HepG2 (cell line): ENCODE measurements at regions not wholly inside any gene's neighbourhood (a gene's known extent, or its start where the extent isn't known, plus 50 kb on each side); places are given as distances from the start of the nearest gene placed in this dataset.

Experiments used
- ATAC-seq: fragments of 200-7000 bp; cut with Tn5 transposase; 3 replicates; pipeline ENCODE4 v1.9.1; 2020; ENCODE audit warnings: mild to moderate bottlenecking, moderate library complexity
- BruUV-seq: library from RNA; stranded (reverse); fragments of 400-500 nt; replicated peaks from 2 replicates; lab custom pipeline; 2021; lab: Mats Ljungman, UMichigan
- CTCF ChIA-PET: fragments of 300-600 bp; formaldehyde crosslinking; extraction: SDS; loops from one replicate; lab custom pipeline; 2021; ENCODE audit warnings: low total read pairs, inconsistent platforms, low intra/inter-chr PET ratio; lab: Yijun Ruan, JAX
- POLR2A ChIA-PET: fragments of 350-600 bp; sonication (Branson Sonifier 250); formaldehyde crosslinking; loops from one replicate; lab custom pipeline; 2020; ENCODE audit warnings: antibody characterized with exemption, inconsistent platforms; lab: Yijun Ruan, JAX
- DNase-seq: peaks from one replicate; pipeline ENCODE4 v3.0.0-alpha.2; 2015; ENCODE audit warnings: low spot score
- FAIRE-seq: peaks from 3 replicates; lab custom pipeline; 2011; peaks lifted over from hg19 to GRCh38; lab: Jason Lieb, UNC
- H2AFZ ChIP-seq: one replicate; pipeline ENCODE4 v1.6.1; 2011; ENCODE audit warnings: low read length, inconsistent platforms
- H3K27ac ChIP-seq: fragments of 300-600 bp; 3 replicates; pipeline ENCODE4 v1.8.0; 2011; ENCODE audit warnings: mixed run types, mild to moderate bottlenecking, mixed read lengths, low read length, inconsistent platforms; ENCODE audit not compliant: insufficient read depth; ENCODE audit errors: extremely low read length
- H3K27me3 ChIP-seq, 2 experiments: fragments of 200-600 bp in 1 of 2; 2 replicates in 1 of 2; 3 replicates in 1 of 2; pipeline versions ENCODE4 v1.6.0 to v1.8.0; 2011; ENCODE audit warnings: low read length in 2 of 2, mild to moderate bottlenecking in 2 of 2, moderate library complexity in 2 of 2, inconsistent platforms in 1 of 2; ENCODE audit not compliant: insufficient read depth in 2 of 2, control insufficient read depth in 1 of 2
- H3K36me3 ChIP-seq, 2 experiments: fragments of 200-600 bp in 1 of 2; replicated peaks in 1 of 2; 2 replicates in 1 of 2; 3 replicates in 1 of 2; pipeline versions ENCODE4 v1.5.1 to v1.8.0; 2011; ENCODE audit warnings: low read length in 2 of 2, inconsistent platforms in 1 of 2; ENCODE audit not compliant: insufficient read depth in 2 of 2, control insufficient read depth in 1 of 2
- H3K4me1 ChIP-seq: 2 replicates; pipeline ENCODE4 v1.5.1; 2012; ENCODE audit warnings: low read length, inconsistent platforms; ENCODE audit not compliant: insufficient read depth
- H3K4me2 ChIP-seq: 2 replicates; pipeline ENCODE4 v1.6.0; 2011; ENCODE audit warnings: low read depth, low read length, inconsistent platforms
- H3K4me3 ChIP-seq, 3 experiments: fragments of 200-600 bp in 1 of 3; sonication (generic), shearing (Covaris generic) in 1 of 3; replicated peaks in 1 of 3; 2 replicates each; pipeline ENCODE4 v1.5.1; 2011 to 2016; ENCODE audit warnings: low read length in 3 of 3, inconsistent platforms in 2 of 3, low read depth in 2 of 3, mild to moderate bottlenecking in 2 of 3, control low read depth in 1 of 3, mixed read lengths in 1 of 3; ENCODE audit not compliant: insufficient read depth in 1 of 3
- H3K79me2 ChIP-seq: one replicate; pipeline ENCODE4 v1.6.1; 2011; ENCODE audit warnings: low read length, inconsistent platforms; ENCODE audit not compliant: insufficient read depth
- H3K9ac ChIP-seq: 2 replicates; pipeline ENCODE4 v1.6.0; 2011; ENCODE audit warnings: mild to moderate bottlenecking, low read depth, low read length, inconsistent platforms; ENCODE audit not compliant: insufficient read depth
- H3K9me3 ChIP-seq: 2 replicates; pipeline ENCODE4 v1.5.1; 2012; ENCODE audit warnings: mild to moderate bottlenecking, low read length
- H4K20me1 ChIP-seq: 2 replicates; pipeline ENCODE4 v1.6.0; 2011; ENCODE audit warnings: inconsistent platforms, mild to moderate bottlenecking, low read length, moderate library complexity; ENCODE audit not compliant: insufficient read depth
- ATRX ChIP-seq: sonication (generic); formaldehyde crosslinking; IDR thresholded peaks from 2 replicates; pipeline ENCODE4 v1.4.0; 2020; ENCODE audit warnings: missing genetic modification reagents, borderline replicate concordance
- ESRRA ChIP-seq: sonication (generic); formaldehyde crosslinking; IDR thresholded peaks from 2 replicates; pipeline ENCODE4 v1.5.1; 2020; ENCODE audit warnings: mild to moderate bottlenecking, low read depth, missing genetic modification reagents
- EZH2 ChIP-seq: conservative IDR thresholded peaks from 2 replicates; pipeline ENCODE4 v1.6.1; 2012; ENCODE audit warnings: mild to moderate bottlenecking, low read depth, low read length, moderate library complexity
- FOXM1 ChIP-seq: sonication (generic); formaldehyde crosslinking; IDR thresholded peaks from 2 replicates; pipeline ENCODE4 v1.5.0; 2020; ENCODE audit warnings: missing genetic modification reagents
- MEIS2 ChIP-seq: sonication (generic); formaldehyde crosslinking; IDR thresholded peaks from 2 replicates; pipeline ENCODE4 v1.9.0; 2021; ENCODE audit warnings: mild to moderate bottlenecking, missing genetic modification reagents
- POLR2A ChIP-seq, 2 experiments: IDR thresholded peaks; 2 replicates each; pipeline ENCODE4 v1.6.1; 2011; ENCODE audit warnings: low read depth in 2 of 2, low read length in 2 of 2, mild to moderate bottlenecking in 1 of 2, moderate library complexity in 1 of 2; ENCODE audit not compliant: insufficient read depth in 1 of 2
- PRMT3 ChIP-seq: sonication (generic); formaldehyde crosslinking; IDR thresholded peaks from 2 replicates; pipeline ENCODE4 v1.8.1; 2022; ENCODE audit warnings: low read depth, mild to moderate bottlenecking, moderate library complexity, missing genetic modification reagents, borderline replicate concordance
- RFX5 ChIP-seq: IDR thresholded peaks from 2 replicates; pipeline ENCODE4 v1.6.1; 2011; ENCODE audit warnings: low read depth, low read length, improper control_type of control experiment
- TBL1XR1 ChIP-seq: fragments of 150-350 bp; IDR thresholded peaks from 2 replicates; pipeline ENCODE4 v1.6.1; 2014; ENCODE audit warnings: borderline replicate concordance, low read length; ENCODE audit not compliant: partially characterized antibody
- ZC3H13 ChIP-seq: sonication (generic); formaldehyde crosslinking; IDR thresholded peaks from 2 replicates; pipeline ENCODE4 v1.8.1; 2023; ENCODE audit warnings: mild to moderate bottlenecking, missing genetic modification reagents, moderate library complexity
- ZFP41 ChIP-seq: sonication (generic); formaldehyde crosslinking; IDR thresholded peaks from 2 replicates; pipeline ENCODE4 v1.4.0; 2020; ENCODE audit warnings: mild to moderate bottlenecking, missing genetic modification reagents, borderline replicate concordance
- ZNF33B ChIP-seq: sonication (generic); formaldehyde crosslinking; IDR thresholded peaks from 2 replicates; pipeline ENCODE4 v1.5.1; 2020; ENCODE audit warnings: mild to moderate bottlenecking, missing genetic modification reagents
- ZNF879 ChIP-seq: sonication (generic); formaldehyde crosslinking; IDR thresholded peaks from 2 replicates; pipeline ENCODE4 v1.8.1; 2023; ENCODE audit warnings: missing genetic modification reagents
- WGBS: methylation state at CpG from one replicate; pipeline ENCODE4 v1.1.6; 2017; ENCODE audit warnings: low lambda C conversion rate; 5-methylcytosine and 5-hydroxymethylcytosine counted together
- in situ Hi-C: cut with HindIII; loops from 2 replicates; pipeline ENCODE4 v1.10.0; 2017; ENCODE audit warnings: low pct_unique_long_range_greater_than_20kb; ENCODE audit not compliant: extremely low pct_ligation_motif_present
- intact Hi-C: fragments of 100-400 bp; cut with micrococcal nuclease; formaldehyde crosslinking; loops from one replicate; pipeline ENCODE4 v1.10.0; 2022; ENCODE audit not compliant: unreplicated experiment
- TF ChIP-seq, protein P1 (sequence below): sonication (generic); formaldehyde crosslinking; IDR thresholded peaks from 2 replicates; pipeline ENCODE4 v1.5.0; 2020; ENCODE audit warnings: missing genetic modification reagents
- TF ChIP-seq, protein P2 (sequence below): sonication (generic); formaldehyde crosslinking; IDR thresholded peaks from 2 replicates; pipeline ENCODE4 v1.4.0; 2020; ENCODE audit warnings: missing genetic modification reagents
- TF ChIP-seq, protein P3 (sequence below): sonication (generic); formaldehyde crosslinking; IDR thresholded peaks from 2 replicates; pipeline ENCODE4 v1.4.0; 2020; ENCODE audit warnings: missing genetic modification reagents, low read depth, mild to moderate bottlenecking, borderline replicate concordance
- TF ChIP-seq, protein P4 (sequence below): sonication (generic); formaldehyde crosslinking; IDR thresholded peaks from 2 replicates; pipeline ENCODE4 v1.4.0; 2020; ENCODE audit warnings: missing genetic modification reagents

DNA sequence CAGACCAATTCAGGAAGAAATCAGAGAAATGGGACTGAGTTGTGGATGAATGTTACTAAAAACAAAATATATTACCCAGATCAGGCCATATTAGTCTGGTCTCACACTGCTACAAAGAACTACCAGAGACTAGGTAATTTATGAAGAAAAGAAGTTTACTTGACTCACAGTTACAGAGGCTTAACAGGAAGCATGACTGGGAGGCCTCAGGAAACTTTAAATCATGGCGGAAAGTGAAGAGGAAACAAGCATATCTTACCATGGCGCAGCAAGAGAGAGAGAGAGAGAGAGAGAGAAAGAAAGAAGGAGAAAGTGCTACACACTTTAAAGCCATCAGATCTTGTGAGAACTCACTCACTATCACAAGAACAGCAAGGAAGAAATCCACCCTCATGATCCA, 636.8 kb upstream of the GRM3 start:
- no peak for DNase-seq
- Histone ChIP-seq H3K9me3 (peaks cover 27% of the 10 kb centered on the region), H3K4me3 (no peak overlapping the region), H3K36me3 (no peaks in the 10 kb centered on the region), H3K79me2 (no peaks in the 10 kb centered on the region), H2AFZ (no peak overlapping the region), H3K27ac (no peak overlapping the region), H3K27me3 (no peaks in the 10 kb centered on the region), H4K20me1 (no peaks in the 10 kb centered on the region), H3K4me1 (no peaks in the 10 kb centered on the region), H3K4me2 (no peak overlapping the region), H3K9ac (no peak overlapping the region)
- POLR2A ChIA-PET = no interaction called here
- TF ChIP-seq POLR2A (IDR thresholded peaks at IDR 0.05; ENCODE audit: insufficient read depth in 1 of 2, low read depth in 2 of 2, low read length in 2 of 2) = no peak
- TF ChIP-seq, protein P1, sequence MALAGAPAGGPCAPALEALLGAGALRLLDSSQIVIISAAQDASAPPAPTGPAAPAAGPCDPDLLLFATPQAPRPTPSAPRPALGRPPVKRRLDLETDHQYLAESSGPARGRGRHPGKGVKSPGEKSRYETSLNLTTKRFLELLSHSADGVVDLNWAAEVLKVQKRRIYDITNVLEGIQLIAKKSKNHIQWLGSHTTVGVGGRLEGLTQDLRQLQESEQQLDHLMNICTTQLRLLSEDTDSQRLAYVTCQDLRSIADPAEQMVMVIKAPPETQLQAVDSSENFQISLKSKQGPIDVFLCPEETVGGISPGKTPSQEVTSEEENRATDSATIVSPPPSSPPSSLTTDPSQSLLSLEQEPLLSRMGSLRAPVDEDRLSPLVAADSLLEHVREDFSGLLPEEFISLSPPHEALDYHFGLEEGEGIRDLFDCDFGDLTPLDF (CRISPR knock-in tag) = no peak
- TF ChIP-seq ZC3H13 (CRISPR knock-in tag) = no peak
- TF ChIP-seq ZNF879 (CRISPR knock-in tag) = no peak
- TF ChIP-seq ZFP41 = no peak
- no peak for TF ChIP-seq ZNF33B (CRISPR knock-in tag)
- TF ChIP-seq FOXM1 = no peak
- no peak for TF ChIP-seq ESRRA (CRISPR knock-in tag)
- no peak for TF ChIP-seq TBL1XR1
- TF ChIP-seq, protein P2, sequence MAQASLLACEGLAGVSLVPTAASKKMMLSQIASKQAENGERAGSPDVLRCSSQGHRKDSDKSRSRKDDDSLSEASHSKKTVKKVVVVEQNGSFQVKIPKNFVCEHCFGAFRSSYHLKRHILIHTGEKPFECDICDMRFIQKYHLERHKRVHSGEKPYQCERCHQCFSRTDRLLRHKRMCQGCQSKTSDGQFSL (CRISPR knock-in tag) = no peak
- no peak for TF ChIP-seq EZH2
- no peak for TF ChIP-seq RFX5
- no peak for TF ChIP-seq PRMT3
- TF ChIP-seq ATRX = no peak
- TF ChIP-seq, protein P3, sequence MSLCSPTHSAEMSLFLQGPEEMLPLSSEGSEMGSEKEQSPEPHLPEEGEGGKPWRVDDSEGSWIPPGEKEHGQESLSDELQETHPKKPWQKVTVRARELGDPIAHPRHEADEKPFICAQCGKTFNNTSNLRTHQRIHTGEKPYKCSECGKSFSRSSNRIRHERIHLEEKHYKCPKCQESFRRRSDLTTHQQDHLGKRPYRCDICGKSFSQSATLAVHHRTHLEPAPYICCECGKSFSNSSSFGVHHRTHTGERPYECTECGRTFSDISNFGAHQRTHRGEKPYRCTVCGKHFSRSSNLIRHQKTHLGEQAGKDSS (CRISPR knock-in tag) = no peak
- no peak for TF ChIP-seq MEIS2 (CRISPR knock-in tag)
- TF ChIP-seq, protein P4, sequence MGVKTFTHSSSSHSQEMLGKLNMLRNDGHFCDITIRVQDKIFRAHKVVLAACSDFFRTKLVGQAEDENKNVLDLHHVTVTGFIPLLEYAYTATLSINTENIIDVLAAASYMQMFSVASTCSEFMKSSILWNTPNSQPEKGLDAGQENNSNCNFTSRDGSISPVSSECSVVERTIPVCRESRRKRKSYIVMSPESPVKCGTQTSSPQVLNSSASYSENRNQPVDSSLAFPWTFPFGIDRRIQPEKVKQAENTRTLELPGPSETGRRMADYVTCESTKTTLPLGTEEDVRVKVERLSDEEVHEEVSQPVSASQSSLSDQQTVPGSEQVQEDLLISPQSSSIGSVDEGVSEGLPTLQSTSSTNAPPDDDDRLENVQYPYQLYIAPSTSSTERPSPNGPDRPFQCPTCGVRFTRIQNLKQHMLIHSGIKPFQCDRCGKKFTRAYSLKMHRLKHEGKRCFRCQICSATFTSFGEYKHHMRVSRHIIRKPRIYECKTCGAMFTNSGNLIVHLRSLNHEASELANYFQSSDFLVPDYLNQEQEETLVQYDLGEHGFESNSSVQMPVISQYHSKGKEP (CRISPR knock-in tag) = no peak
- no peak for FAIRE-seq
- intact Hi-C loops (no loop called here), in situ Hi-C loops (no loop called here)
- CTCF ChIA-PET = no interaction called here
- WGBS = 0% methylated on average over 2 of the region's 2 CpGs
- BruUV-seq = no TSS peak
- no peak for ATAC-seq
